GM12878 (cell line): ENCODE measurements at regions not wholly inside any gene's neighbourhood (a gene's known extent, or its start where the extent isn't known, plus 50 kb on each side); places are given as distances from the start of the nearest gene placed in this dataset.

Experiments used
- ATAC-seq: fragments of 200-7000 bp; cut with Tn5 transposase; 3 replicates; pipeline ENCODE4 v1.9.1; 2020; ENCODE audit warnings: mild to moderate bottlenecking, moderate library complexity
- BruUV-seq: library from RNA; stranded (reverse); fragments of 400-500 nt; replicated peaks from 2 replicates; lab custom pipeline; 2021; lab: Mats Ljungman, UMichigan
- CTCF ChIA-PET: fragments of 300-600 bp; sonication (Branson Sonifier 250); formaldehyde crosslinking; extraction: SDS; loops from one replicate; lab custom pipeline; 2021; ENCODE audit warnings: inconsistent platforms; lab: Yijun Ruan, JAX
- POLR2A ChIA-PET: fragments of 350-600 bp; formaldehyde crosslinking; extraction: SDS; loops from one replicate; lab custom pipeline; 2021; ENCODE audit warnings: inconsistent platforms; lab: Charles Lee
- RAD21 ChIA-PET: fragments of 300-600 bp; sonication (Branson Sonifier 250); formaldehyde crosslinking; loops from one replicate; lab custom pipeline; 2023; ENCODE audit warnings: antibody characterized with exemption; ENCODE audit not compliant: unreplicated experiment; lab: Charles Lee
- SMC1A ChIA-PET: fragments of 300-600 bp; sonication (Branson Sonifier 250); formaldehyde crosslinking; loops from one replicate; lab custom pipeline; 2023; ENCODE audit not compliant: unreplicated experiment, uncharacterized antibody; lab: Charles Lee
- DNase-seq: peaks from one replicate; pipeline ENCODE4 v3.0.0-alpha.2; 2011; ENCODE audit warnings: low read depth, low spot score
- FAIRE-seq: peaks from 3 replicates; lab custom pipeline; 2011; peaks lifted over from hg19 to GRCh38; lab: Jason Lieb, UNC
- H2AFZ ChIP-seq: 2 replicates; pipeline ENCODE4 v1.6.0; 2011; ENCODE audit warnings: low read depth, low read length, control low read depth; ENCODE audit not compliant: control insufficient read depth
- H3K27ac ChIP-seq: 2 replicates; pipeline ENCODE4 v1.5.1; 2011; ENCODE audit warnings: control low read depth; ENCODE audit not compliant: control insufficient read depth, insufficient read depth
- H3K27me3 ChIP-seq, 2 experiments: replicated peaks in 1 of 2; 2 replicates each; pipeline versions ENCODE4 v1.6.0 to v1.6.1; 2011; ENCODE audit warnings: low read length in 1 of 2; ENCODE audit not compliant: control insufficient read depth in 2 of 2, insufficient read depth in 2 of 2
- H3K36me3 ChIP-seq, 2 experiments: 2 replicates each; pipeline ENCODE4 v1.5.1; 2011; ENCODE audit warnings: low read length in 1 of 2; ENCODE audit not compliant: control insufficient read depth in 2 of 2, insufficient read depth in 2 of 2
- H3K4me1 ChIP-seq: 2 replicates; pipeline ENCODE4 v1.6.1; 2011; ENCODE audit warnings: mild to moderate bottlenecking, low read length, moderate library complexity, mixed read lengths; ENCODE audit not compliant: control insufficient read depth, insufficient read depth
- H3K4me2 ChIP-seq: 2 replicates; pipeline ENCODE4 v1.6.0; 2011; ENCODE audit warnings: control low read depth; ENCODE audit not compliant: control insufficient read depth, insufficient read depth
- H3K4me3 ChIP-seq: fragments of 200-600 bp; sonication (generic); 2 replicates; pipeline ENCODE4 v1.5.1; 2016
- H3K79me2 ChIP-seq: 2 replicates; pipeline ENCODE4 v1.6.0; 2011; ENCODE audit warnings: low read length; ENCODE audit not compliant: control insufficient read depth, insufficient read depth
- H3K9ac ChIP-seq: 2 replicates; pipeline ENCODE4 v1.8.0; 2011; ENCODE audit warnings: low read length, control low read depth, mixed read lengths; ENCODE audit not compliant: control insufficient read depth, insufficient read depth
- H3K9me3 ChIP-seq: replicated peaks from 3 replicates; pipeline ENCODE4 v1.5.1; 2011; ENCODE audit warnings: mild to moderate bottlenecking, low read length; ENCODE audit not compliant: control insufficient read depth, insufficient read depth
- H4K20me1 ChIP-seq: 2 replicates; pipeline ENCODE4 v1.6.0; 2011; ENCODE audit not compliant: control insufficient read depth, insufficient read depth
- ATF7 ChIP-seq: fragments of 450-650 bp; IDR thresholded peaks from 2 replicates; pipeline ENCODE4 v1.6.1; 2016; ENCODE audit warnings: low read depth, mild to moderate bottlenecking
- CBX5 ChIP-seq: sonication (generic); IDR thresholded peaks from 2 replicates; pipeline ENCODE4 v1.6.1; 2016; ENCODE audit warnings: low read depth, moderate library complexity, mild to moderate bottlenecking, inconsistent platforms
- CREB1 ChIP-seq: IDR thresholded peaks from 2 replicates; pipeline ENCODE4 v1.6.1; 2012; ENCODE audit warnings: low read depth, mild to moderate bottlenecking, inconsistent platforms
- CREM ChIP-seq: IDR thresholded peaks from 2 replicates; pipeline ENCODE4 v1.6.1; 2014; ENCODE audit warnings: antibody characterized with exemption, low read depth
- E2F4 ChIP-seq: IDR thresholded peaks from 2 replicates; pipeline ENCODE4 v1.6.1; 2012; ENCODE audit warnings: low read depth, low read length, improper control_type of control experiment
- ESRRA ChIP-seq: IDR thresholded peaks from 2 replicates; pipeline ENCODE4 v1.6.1; 2012; ENCODE audit warnings: mild to moderate bottlenecking, low read length, improper control_type of control experiment
- IKZF2 ChIP-seq, 2 experiments: fragments of 450-650 bp; IDR thresholded peaks; 2 replicates each; pipeline ENCODE4 v1.6.1; 2017; ENCODE audit warnings: mild to moderate bottlenecking in 2 of 2, moderate library complexity in 2 of 2
- MEF2A ChIP-seq: IDR thresholded peaks from 2 replicates; pipeline ENCODE4 v1.6.1; 2011; ENCODE audit warnings: low read depth, mild to moderate bottlenecking, low read length, moderate library complexity; ENCODE audit not compliant: insufficient read depth
- MEF2B ChIP-seq: fragments of 450-650 bp; IDR thresholded peaks from 2 replicates; pipeline ENCODE4 v1.6.1; 2018; ENCODE audit warnings: mild to moderate bottlenecking, moderate library complexity; ENCODE audit not compliant: partially characterized antibody, poor library complexity, severe bottlenecking
- MYB ChIP-seq: fragments of 150-350 bp; IDR thresholded peaks from 2 replicates; pipeline ENCODE4 v1.6.1; 2014; ENCODE audit warnings: mild to moderate bottlenecking, low read depth, low read length, borderline replicate concordance
- NFIC ChIP-seq: IDR thresholded peaks from 2 replicates; pipeline ENCODE4 v1.6.1; 2012; ENCODE audit warnings: low read depth, mild to moderate bottlenecking, inconsistent platforms, low read length, moderate library complexity
- NKRF ChIP-seq: fragments of 450-650 bp; conservative IDR thresholded peaks from 2 replicates; pipeline ENCODE4 v1.6.1; 2017; ENCODE audit warnings: mild to moderate bottlenecking, moderate library complexity
- POLR2AphosphoS5 ChIP-seq: IDR thresholded peaks from 2 replicates; pipeline ENCODE4 v1.6.1; 2011; ENCODE audit warnings: mild to moderate bottlenecking, low read length, inconsistent platforms
- RAD51 ChIP-seq: fragments of 450-650 bp; IDR thresholded peaks from 2 replicates; pipeline ENCODE4 v1.6.1; 2016; ENCODE audit warnings: moderate library complexity, mild to moderate bottlenecking, inconsistent platforms
- SMAD1 ChIP-seq: fragments of 450-650 bp; IDR thresholded peaks from 2 replicates; pipeline ENCODE4 v1.6.1; 2018; ENCODE audit warnings: mild to moderate bottlenecking, low read depth; ENCODE audit not compliant: partially characterized antibody
- TBL1XR1 ChIP-seq: IDR thresholded peaks from 2 replicates; pipeline ENCODE4 v1.6.1; 2012; ENCODE audit warnings: low read depth, low read length, improper control_type of control experiment
- TCF7 ChIP-seq: IDR thresholded peaks from 2 replicates; pipeline ENCODE4 v1.6.1; 2014; ENCODE audit warnings: antibody characterized with exemption, borderline replicate concordance
- ZBED1 ChIP-seq: IDR thresholded peaks from 2 replicates; pipeline ENCODE4 v1.6.1; 2016; ENCODE audit warnings: borderline replicate concordance
- ZBTB4 ChIP-seq: fragments of 450-650 bp; formaldehyde crosslinking; IDR thresholded peaks from 2 replicates; pipeline ENCODE4 v1.4.0; 2022; ENCODE audit warnings: mild to moderate bottlenecking, moderate library complexity
- ZNF274 ChIP-seq: IDR thresholded peaks from one replicate; pipeline ENCODE4 v1.8.0; 2011; ENCODE audit not compliant: insufficient read length, insufficient read depth
- WGBS: methylation state at CpG from one replicate; pipeline ENCODE4 v1.1.6; 2016; ENCODE audit warnings: low lambda C conversion rate; ENCODE audit not compliant: insufficient replicate concordance, insufficient coverage; ENCODE audit errors: missing lambda C conversion rate; 5-methylcytosine and 5-hydroxymethylcytosine counted together
- in situ Hi-C: fragments of 300-500 bp; cut with MboI; formaldehyde crosslinking; loops from 9 replicates; pipeline ENCODE4 v1.14.3; 2018; ENCODE audit warnings: mixed read lengths
- intact Hi-C: fragments of 100-400 bp; cut with micrococcal nuclease; formaldehyde crosslinking; loops from one replicate; pipeline ENCODE4 v1.14.2; 2022; ENCODE audit not compliant: unreplicated experiment

GRCh38 chr17:77361986-77362620, 221.3 kb downstream of the SEC14L1 start:
- no peak for ATAC-seq
- TF ChIP-seq MEF2B (no peak), POLR2AphosphoS5 (no peak), NKRF (no peak), ZBTB4 (CRISPR knock-in tag) (no peak), MEF2A (no peak), TCF7 (no peak), ATF7 (no peak), ESRRA (no peak), MYB (no peak), ZNF274 (no peak), CBX5 (no peak), ZBED1 (no peak), NFIC (no peak), CREM (no peak), SMAD1 (no peak), CREB1 (no peak), E2F4 (no peak), TBL1XR1 (no peak), IKZF2 (IDR thresholded peaks at IDR 0.05) (no peak), RAD51 (no peak)
- in situ Hi-C loops: no loop called here
- no peak for DNase-seq
- ChIA-PET SMC1A (no interaction called here), CTCF (interaction anchor here (0.6 to 1.5 kb wide), 3 partner anchors 9 to 1456 kb away, joined by 3 to 4 read pairs (median 3); no protein-coding TSS in a partner anchor), POLR2A (no interaction called here), RAD21 (no interaction called here)
- H3K79me2 ChIP-seq: peaks cover 6% of the 10 kb centered on the region
- H3K4me3 ChIP-seq: no peak overlapping the region
- no peak overlapping the region for H2AFZ ChIP-seq
- H3K4me2 ChIP-seq: no peak overlapping the region
- no TSS peak for BruUV-seq
- H3K9me3 ChIP-seq: no peaks in the 10 kb centered on the region
- no peaks in the 10 kb centered on the region for H3K27me3 ChIP-seq
- peaks cover 15% of the 10 kb centered on the region for H3K4me1 ChIP-seq
- H3K9ac ChIP-seq: no peak overlapping the region
- WGBS: 96% methylated on average over 8 of the region's 8 CpGs
- H4K20me1 ChIP-seq: no peaks in the 10 kb centered on the region; the same call in none of the 2 replicates
- intact Hi-C loops: no loop called here
- no peak overlapping the region for H3K27ac ChIP-seq
- FAIRE-seq: no peak
- H3K36me3 ChIP-seq: peaks cover 0 to 8% of the 10 kb centered on the region in 2 experiments; a peak in 3 of 4 replicates
